DND-41 (cell line): ENCODE measurements at regions not wholly inside any gene's neighbourhood (a gene's known extent, or its start where the extent isn't known, plus 50 kb on each side); places are given as distances from the start of the nearest gene placed in this dataset.

Experiments used
- CTCF ChIP-seq: IDR thresholded peaks from 2 replicates; pipeline ENCODE4 v1.5.1; 2012; ENCODE audit warnings: borderline replicate concordance, low read length, moderate library complexity, mild to moderate bottlenecking; ENCODE audit not compliant: poor library complexity, severe bottlenecking; ENCODE audit errors: extremely low read depth
- EZH2 ChIP-seq: IDR thresholded peaks from 3 replicates; pipeline ENCODE4 v1.6.1; 2012; ENCODE audit warnings: borderline replicate concordance, low read depth, mild to moderate bottlenecking, moderate library complexity, low read length, inconsistent platforms; ENCODE audit not compliant: severe bottlenecking

DNA sequence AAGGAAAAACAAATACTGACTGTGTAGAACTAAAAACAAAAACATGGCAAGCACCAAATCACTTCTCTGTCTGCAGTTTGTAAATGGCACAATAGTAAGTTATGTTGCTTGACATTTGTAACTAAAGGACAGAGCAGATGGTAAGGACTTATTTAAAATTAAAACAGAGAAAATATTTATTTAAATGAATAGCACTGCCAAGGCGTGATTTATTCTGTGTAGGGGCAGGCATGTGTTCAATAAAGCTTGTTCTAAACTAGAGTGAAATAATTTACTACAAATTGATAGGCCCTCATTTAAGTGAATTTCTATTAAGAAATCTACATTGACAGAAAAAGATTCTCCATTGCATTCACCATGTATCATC is 231.5 kb downstream of the CYLC2 start:
- TF ChIP-seq CTCF (no peak), EZH2 (no peak)
